HFFc6 (cell line): ENCODE measurements at regions not wholly inside any gene's neighbourhood (a gene's known extent, or its start where the extent isn't known, plus 50 kb on each side); places are given as distances from the start of the nearest gene placed in this dataset.

Source experiments
- DNase-seq: peaks from one replicate; pipeline ENCODE4 v3.0.0-alpha.2; 2018
- H3K27ac Mint-ChIP-seq: 2 replicates; pipeline ENCODE4 v1.8.0; 2020; ENCODE audit warnings: mild to moderate bottlenecking, mixed read lengths
- H3K27me3 Mint-ChIP-seq: 2 replicates; pipeline ENCODE4 v1.8.0; 2021; ENCODE audit warnings: mild to moderate bottlenecking, moderate library complexity, mixed read lengths; ENCODE audit not compliant: insufficient read depth
- H3K36me3 Mint-ChIP-seq: 2 replicates; pipeline ENCODE4 v1.8.0; 2021; ENCODE audit warnings: low read depth, mixed read lengths
- H3K4me1 Mint-ChIP-seq: 2 replicates; pipeline ENCODE4 v1.8.0; 2020; ENCODE audit warnings: low read depth, mixed read lengths
- H3K4me3 Mint-ChIP-seq: 2 replicates; pipeline ENCODE4 v1.8.0; 2020; ENCODE audit warnings: mild to moderate bottlenecking, moderate library complexity, mixed read lengths
- H3K9me3 Mint-ChIP-seq: 2 replicates; pipeline ENCODE4 v1.8.0; 2020; ENCODE audit warnings: mild to moderate bottlenecking, mixed read lengths
- CTCF ChIP-seq: fragments of 200-600 bp; sonication (generic); IDR thresholded peaks from 2 replicates; pipeline ENCODE4 v1.5.0; 2021; ENCODE audit warnings: antibody characterized with exemption, mild to moderate bottlenecking

DNA sequence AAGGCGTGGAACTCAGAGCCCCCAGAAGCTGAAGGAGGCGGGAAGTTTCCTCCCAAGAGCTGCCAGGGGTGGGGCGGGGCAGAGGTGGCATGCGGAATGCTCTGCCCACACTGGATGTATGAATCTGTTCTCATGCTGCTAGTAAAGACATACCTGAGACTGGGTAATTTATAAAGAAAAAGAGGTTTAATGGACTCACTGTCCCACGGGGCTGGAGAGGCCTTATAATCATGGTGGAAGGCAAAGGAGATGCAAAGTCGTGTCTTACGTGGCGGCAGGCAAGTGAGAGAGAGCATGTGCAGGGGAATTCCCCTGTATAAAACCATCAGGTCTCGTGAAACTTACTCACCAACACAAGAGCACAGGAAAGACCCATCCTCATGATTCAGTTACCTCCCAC lies 57.6 kb downstream of the SMIM38 start:
- Mint-ChIP-seq H3K4me1 (peaks cover 14% of the 10 kb centered on the region), H3K27me3 (peaks cover 30% of the 10 kb centered on the region), H3K4me3 (no peak overlapping the region), H3K27ac (no peak overlapping the region), H3K9me3 (peaks cover 3% of the 10 kb centered on the region; the same call in 1 of the 2 replicates), H3K36me3 (no peaks in the 10 kb centered on the region)
- no peak for TF ChIP-seq CTCF
- DNase-seq, result no peak

- no peak for TF ChIP-seq CTCF
- H3K4me3 Mint-ChIP-seq, result no peak overlapping the region
- H3K27ac Mint-ChIP-seq, result no peak overlapping the region
- H3K4me1 Mint-ChIP-seq, result peaks cover 14% of the 10 kb centered on the region
- no peaks in the 10 kb centered on the region for H3K36me3 Mint-ChIP-seq
- H3K27me3 Mint-ChIP-seq, result peaks cover 31% of the 10 kb centered on the region
- H3K9me3 Mint-ChIP-seq, result no peaks in the 10 kb centered on the region
- DNase-seq, result no peak
These were observed 58.2 kb downstream of the SMIM38 start for GRCh38 chr11:69213964-69214363.

DNA sequence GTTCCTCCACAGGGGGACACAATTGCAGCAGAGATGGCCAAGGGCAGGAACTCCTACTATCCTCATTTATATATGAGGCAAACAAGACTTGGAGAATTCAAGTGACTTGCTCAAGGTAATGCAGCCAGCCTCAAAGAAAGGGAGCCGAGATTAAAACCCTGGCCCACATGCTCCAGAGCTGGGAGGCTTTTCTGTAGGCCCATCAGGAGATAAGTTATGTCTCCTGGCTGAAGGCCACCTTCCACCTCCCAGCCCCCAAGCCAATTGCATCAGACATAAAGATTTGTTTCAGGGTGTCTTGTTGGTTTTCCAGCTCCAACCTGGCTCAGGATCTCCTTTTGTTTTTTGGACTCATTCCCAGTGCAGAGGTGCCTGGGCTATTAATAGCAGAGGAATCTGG lies 59.5 kb downstream of the SMIM38 start:
- no peak overlapping the region for H3K4me3 Mint-ChIP-seq
- no peak for TF ChIP-seq CTCF
- no peak for DNase-seq
- H3K27me3 Mint-ChIP-seq, result peaks cover 37% of the 10 kb centered on the region
- no peaks in the 10 kb centered on the region for H3K36me3 Mint-ChIP-seq
- no peak overlapping the region for H3K27ac Mint-ChIP-seq
- peaks cover 14% of the 10 kb centered on the region for H3K4me1 Mint-ChIP-seq
- no peaks in the 10 kb centered on the region for H3K9me3 Mint-ChIP-seq

- peaks cover 36% of the 10 kb centered on the region for H3K27me3 Mint-ChIP-seq
- H3K4me1 Mint-ChIP-seq, result peaks cover 14% of the 10 kb centered on the region
- DNase-seq, result peak; percentile 25
- H3K9me3 Mint-ChIP-seq, result no peaks in the 10 kb centered on the region
- H3K4me3 Mint-ChIP-seq, result peak overlapping the region; percentile 47; the same call in 1 of the 2 replicates
- no peaks in the 10 kb centered on the region for H3K36me3 Mint-ChIP-seq
- no peak for TF ChIP-seq CTCF
- no peak overlapping the region for H3K27ac Mint-ChIP-seq
These were observed 60.2 kb downstream of the SMIM38 start for GRCh38 chr11:69215784-69216415.

DNA sequence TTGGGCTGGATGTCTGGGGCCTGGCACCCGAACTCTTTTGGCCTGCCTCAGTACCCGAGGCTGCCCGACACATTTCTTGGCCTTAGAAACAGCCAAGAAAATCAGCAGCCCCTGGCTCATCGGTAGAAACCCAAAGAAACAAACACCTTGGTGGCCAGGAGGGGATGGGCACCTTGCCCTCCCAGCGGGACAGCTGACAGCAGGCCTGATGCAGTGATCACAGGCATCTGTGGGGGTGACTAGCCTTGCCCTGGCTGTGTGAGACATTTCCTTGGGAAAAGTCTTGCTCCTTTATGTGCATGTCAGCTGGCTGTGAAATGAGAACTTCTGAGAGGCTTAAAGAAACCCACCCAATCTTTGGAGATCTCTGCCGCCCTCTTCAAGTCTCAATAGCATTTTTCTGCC lies 60.9 kb downstream of the SMIM38 start:
- no peak for TF ChIP-seq CTCF
- Mint-ChIP-seq H3K4me3 (no peak overlapping the region), H3K27ac (no peak overlapping the region), H3K9me3 (no peaks in the 10 kb centered on the region), H3K4me1 (peaks cover 14% of the 10 kb centered on the region), H3K36me3 (no peaks in the 10 kb centered on the region), H3K27me3 (peaks cover 30% of the 10 kb centered on the region)
- DNase-seq, result no peak
